HUES6 (cell line): ENCODE measurements at regions not wholly inside any gene's neighbourhood (a gene's known extent, or its start where the extent isn't known, plus 50 kb on each side); places are given as distances from the start of the nearest gene placed in this dataset.
"Not testable (repeated sequence)": the region's sequence is repeated elsewhere in the genome, so short reads cannot be mapped to it uniquely, and the experiment has no call there.

Experiments
- H3K27ac ChIP-seq: 2 replicates; pipeline ENCODE4 v1.7.0; 2013; ENCODE audit warnings: low read depth, mild to moderate bottlenecking, low read length, inconsistent platforms
- H3K27me3 ChIP-seq: 2 replicates; pipeline ENCODE4 v1.6.1; 2013; ENCODE audit warnings: low read length; ENCODE audit not compliant: control insufficient read depth, insufficient read depth
- H3K36me3 ChIP-seq: 2 replicates; pipeline ENCODE4 v1.6.1; 2013; ENCODE audit warnings: low read length; ENCODE audit not compliant: control insufficient read depth, insufficient read depth
- H3K4me1 ChIP-seq: 2 replicates; pipeline ENCODE4 v1.6.1; 2013; ENCODE audit warnings: low read length; ENCODE audit not compliant: control insufficient read depth, insufficient read depth
- H3K4me3 ChIP-seq: 2 replicates; pipeline ENCODE4 v1.5.1; 2013; ENCODE audit warnings: low read depth, low read length
- H3K9ac ChIP-seq: one replicate; pipeline ENCODE4 v1.6.1; 2013; ENCODE audit warnings: mild to moderate bottlenecking, low read length
- H3K9me3 ChIP-seq: 2 replicates; pipeline ENCODE4 v1.6.1; 2013; ENCODE audit warnings: low read depth, low read length; ENCODE audit not compliant: control insufficient read depth, insufficient read depth

- Histone ChIP-seq H3K36me3 (no peaks in the 10 kb centered on the region), H3K9me3 (peaks cover 4% of the 10 kb centered on the region; the same call in 1 of the 2 replicates), H3K4me3 (no peak overlapping the region), H3K9ac (no peak overlapping the region), H3K4me1 (peaks cover 7% of the 10 kb centered on the region; the same call in 1 of the 2 replicates), H3K27ac (no peak overlapping the region), H3K27me3 (no peaks in the 10 kb centered on the region)
Observed at GRCh38 chr18:51323961-51324360, 126.5 kb upstream of the MEX3C start.

- Histone ChIP-seq H3K4me3 (no peak overlapping the region), H3K9me3 (no peaks in the 10 kb centered on the region), H3K36me3 (no peaks in the 10 kb centered on the region), H3K9ac (no peak overlapping the region), H3K27me3 (no peaks in the 10 kb centered on the region), H3K27ac (no peak overlapping the region), H3K4me1 (no peaks in the 10 kb centered on the region)
Observed at GRCh38 chr18:51330148-51330547, 132.7 kb upstream of the MEX3C start.

DNA sequence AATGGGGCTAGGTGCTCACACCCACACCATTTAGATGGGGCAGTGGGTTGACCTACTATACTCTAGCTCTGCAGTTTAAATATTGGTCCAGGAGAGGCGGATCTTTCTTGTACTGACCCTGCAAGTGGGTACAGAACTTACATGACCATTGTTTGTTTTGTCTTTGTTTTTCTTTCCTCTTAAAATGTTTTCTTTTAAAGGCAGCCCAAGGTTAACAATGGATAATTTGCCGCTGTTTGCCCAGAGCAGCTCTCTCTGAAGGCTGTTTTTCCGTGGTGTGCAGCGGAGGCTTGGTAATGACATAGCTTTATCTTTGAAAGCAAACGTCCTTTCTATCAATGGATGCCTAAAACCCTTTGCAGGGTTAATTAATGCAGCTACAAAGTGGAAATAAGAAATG is 133.3 kb upstream of the MEX3C start:
- H3K9me3 ChIP-seq: no peaks in the 10 kb centered on the region
- no peak overlapping the region for H3K9ac ChIP-seq
- no peaks in the 10 kb centered on the region for H3K27me3 ChIP-seq
- no peaks in the 10 kb centered on the region for H3K36me3 ChIP-seq
- no peak overlapping the region for H3K27ac ChIP-seq
- H3K4me3 ChIP-seq: no peak overlapping the region
- no peaks in the 10 kb centered on the region for H3K4me1 ChIP-seq

GRCh38 chr18:51337406-51337805 is 139.9 kb upstream of the MEX3C start:
- no peak overlapping the region for H3K27ac ChIP-seq
- H3K27me3 ChIP-seq: no peaks in the 10 kb centered on the region
- H3K9me3 ChIP-seq: no peaks in the 10 kb centered on the region
- no peak overlapping the region for H3K9ac ChIP-seq
- no peak overlapping the region for H3K4me3 ChIP-seq
- H3K36me3 ChIP-seq: no peaks in the 10 kb centered on the region
- no peaks in the 10 kb centered on the region for H3K4me1 ChIP-seq

- no peak overlapping the region for H3K27ac ChIP-seq
- no peak overlapping the region for H3K9ac ChIP-seq
- no peaks in the 10 kb centered on the region for H3K9me3 ChIP-seq
- no peak overlapping the region for H3K4me3 ChIP-seq
- no peaks in the 10 kb centered on the region for H3K36me3 ChIP-seq
- H3K4me1 ChIP-seq: no peaks in the 10 kb centered on the region
- no peaks in the 10 kb centered on the region for H3K27me3 ChIP-seq
Observed at GRCh38 chr18:51339856-51340255, 142.4 kb upstream of the MEX3C start.

DNA sequence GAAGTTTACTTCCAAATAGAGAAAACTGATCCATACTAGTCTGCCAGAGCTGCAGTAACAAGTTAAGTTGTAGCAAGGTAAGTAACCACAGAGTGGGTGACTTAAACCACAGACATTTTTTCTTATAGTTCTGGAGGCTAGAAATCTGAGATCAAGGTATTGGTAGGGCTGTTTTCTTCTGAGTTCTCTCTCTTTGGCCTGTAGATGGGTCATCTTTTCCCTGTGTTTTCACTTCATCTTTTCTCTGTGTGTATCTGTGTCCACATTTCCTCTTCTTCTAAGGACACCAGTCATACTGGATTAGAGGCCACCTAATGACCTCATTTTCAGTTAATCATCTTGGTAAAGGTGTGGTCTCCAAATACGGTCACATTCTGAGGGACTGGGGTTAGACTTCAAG is 142.9 kb upstream of the MEX3C start:
- Histone ChIP-seq H3K9me3 (no peaks in the 10 kb centered on the region), H3K36me3 (no peaks in the 10 kb centered on the region), H3K9ac (no peak overlapping the region), H3K27ac (no peak overlapping the region), H3K4me1 (no peaks in the 10 kb centered on the region), H3K4me3 (no peak overlapping the region), H3K27me3 (no peaks in the 10 kb centered on the region)

- no peak overlapping the region for H3K4me3 ChIP-seq
- no peak overlapping the region for H3K27ac ChIP-seq
- no peak overlapping the region for H3K9ac ChIP-seq
- H3K27me3 ChIP-seq: no peaks in the 10 kb centered on the region
- H3K9me3 ChIP-seq: no peaks in the 10 kb centered on the region
- H3K36me3 ChIP-seq: no peaks in the 10 kb centered on the region
- H3K4me1 ChIP-seq: no peaks in the 10 kb centered on the region
Observed at GRCh38 chr18:51342815-51343214, 145.3 kb upstream of the MEX3C start.

DNA sequence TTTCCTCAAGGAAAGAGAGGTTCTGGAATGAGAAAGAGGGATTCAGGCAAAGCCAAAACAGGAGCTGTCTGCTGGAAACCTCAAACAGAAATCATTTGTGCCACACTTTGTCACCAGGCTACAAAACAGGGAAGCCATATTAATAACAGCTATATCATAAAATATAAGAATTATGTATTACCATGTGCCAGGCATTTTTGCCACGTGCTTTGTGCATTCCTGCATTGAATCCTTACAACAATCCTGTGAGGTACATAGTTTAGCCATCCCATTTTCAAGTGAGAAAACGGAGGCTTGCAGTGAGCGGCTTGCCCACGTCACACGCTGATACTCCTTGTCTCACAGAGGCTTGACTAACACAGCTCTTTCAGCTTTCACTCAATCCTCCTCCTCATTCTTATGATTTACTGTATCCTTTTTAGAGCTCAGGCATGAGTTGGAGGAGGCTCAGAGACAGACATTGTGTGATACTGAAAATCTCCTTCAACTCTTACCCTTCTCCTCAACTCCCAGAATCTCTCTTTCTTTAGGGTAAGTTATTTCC is 148.4 kb upstream of the MEX3C start:
- H3K27ac ChIP-seq: no peak overlapping the region
- H3K27me3 ChIP-seq: no peaks in the 10 kb centered on the region
- no peak overlapping the region for H3K9ac ChIP-seq
- no peaks in the 10 kb centered on the region for H3K9me3 ChIP-seq
- H3K36me3 ChIP-seq: no peaks in the 10 kb centered on the region
- H3K4me1 ChIP-seq: peaks cover 7% of the 10 kb centered on the region; the same call in 1 of the 2 replicates
- no peak overlapping the region for H3K4me3 ChIP-seq

GRCh38 chr18:51346404-51346803 is 148.9 kb upstream of the MEX3C start:
- no peak overlapping the region for H3K27ac ChIP-seq
- no peaks in the 10 kb centered on the region for H3K9me3 ChIP-seq
- no peaks in the 10 kb centered on the region for H3K36me3 ChIP-seq
- no peaks in the 10 kb centered on the region for H3K27me3 ChIP-seq
- H3K4me3 ChIP-seq: no peak overlapping the region
- H3K9ac ChIP-seq: no peak overlapping the region
- peaks cover 7% of the 10 kb centered on the region; the same call in 1 of the 2 replicates for H3K4me1 ChIP-seq

GRCh38 chr18:51350081-51350480 is 152.6 kb upstream of the MEX3C start:
- no peak overlapping the region for H3K4me3 ChIP-seq
- no peaks in the 10 kb centered on the region for H3K27me3 ChIP-seq
- H3K36me3 ChIP-seq: no peaks in the 10 kb centered on the region
- no peaks in the 10 kb centered on the region for H3K9me3 ChIP-seq
- peaks cover 7% of the 10 kb centered on the region; the same call in 1 of the 2 replicates for H3K4me1 ChIP-seq
- no peak overlapping the region for H3K9ac ChIP-seq
- no peak overlapping the region for H3K27ac ChIP-seq

GRCh38 chr18:51355841-51356240 is 158.4 kb upstream of the MEX3C start:
- Histone ChIP-seq H3K27me3 (no peaks in the 10 kb centered on the region), H3K36me3 (no peaks in the 10 kb centered on the region), H3K9ac (no peak overlapping the region), H3K27ac (no peak overlapping the region), H3K4me3 (no peak overlapping the region), H3K4me1 (no peaks in the 10 kb centered on the region), H3K9me3 (no peaks in the 10 kb centered on the region)

DNA sequence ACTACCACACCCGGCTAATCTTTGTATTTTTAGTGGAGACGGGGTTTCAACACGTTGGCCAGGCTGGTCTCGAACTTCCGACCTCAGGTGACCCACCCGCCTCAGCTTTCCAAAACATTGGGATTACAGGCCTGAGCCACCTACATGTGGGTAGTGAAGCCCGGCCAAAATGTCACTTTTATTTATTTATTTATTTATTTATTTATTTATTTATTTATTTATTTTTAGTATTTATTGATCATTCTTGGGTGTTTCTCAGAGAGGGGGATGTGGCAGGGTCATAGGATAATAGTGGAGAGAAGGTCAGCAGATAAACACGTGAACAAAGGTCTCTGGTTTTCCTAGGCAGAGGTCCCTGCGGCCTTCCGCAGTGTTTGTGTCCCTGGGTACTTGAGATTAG is 162.8 kb upstream of the MEX3C start:
- H3K9me3 ChIP-seq, H3K27me3 ChIP-seq, H3K4me1 ChIP-seq, H3K4me3 ChIP-seq, H3K36me3 ChIP-seq, H3K27ac ChIP-seq, H3K9ac ChIP-seq: not testable (repeated sequence)
